Liver (tissue), 8 donors: ENCODE measurements at regions not wholly inside any gene's neighbourhood (a gene's known extent, or its start where the extent isn't known, plus 50 kb on each side); places are given as distances from the start of the nearest gene placed in this dataset.

ENCODE experiments used
- DNase-seq: peaks from one replicate; pipeline ENCODE4 v3.0.0-alpha.2; 2017; ENCODE audit warnings: low spot score
- H3K27ac ChIP-seq, 2 donors: one replicate each; pipeline ENCODE4 v1.7.0; 2013; ENCODE audit warnings: inconsistent platforms in 2 of 2, low read length in 2 of 2, control low read depth in 1 of 2, low read depth in 1 of 2, mild to moderate bottlenecking in 1 of 2
- H3K27me3 ChIP-seq, 4 donors: one replicate each; pipeline versions ENCODE4 v1.6.1 to v1.7.0; 2013; ENCODE audit warnings: low read length in 3 of 4, inconsistent platforms in 1 of 4, mild to moderate bottlenecking in 1 of 4, moderate library complexity in 1 of 4; ENCODE audit not compliant: control insufficient read depth in 4 of 4, insufficient read depth in 4 of 4
- H3K36me3 ChIP-seq, 4 donors: one replicate each; pipeline versions ENCODE4 v1.6.1 to v1.7.0; 2013; ENCODE audit warnings: low read length in 3 of 4, mild to moderate bottlenecking in 3 of 4, low read depth in 1 of 4, moderate library complexity in 1 of 4; ENCODE audit not compliant: control insufficient read depth in 4 of 4, insufficient read depth in 3 of 4
- H3K4me1 ChIP-seq, 4 donors: one replicate each; pipeline versions ENCODE4 v1.6.1 to v1.7.0; 2013; ENCODE audit warnings: low read length in 3 of 4, mild to moderate bottlenecking in 3 of 4, moderate library complexity in 1 of 4; ENCODE audit not compliant: control insufficient read depth in 4 of 4, insufficient read depth in 4 of 4
- H3K4me3 ChIP-seq, 3 donors: one replicate each; pipeline versions ENCODE4 v1.6.1 to v1.7.0; 2013; ENCODE audit warnings: low read length in 3 of 3, control low read depth in 1 of 3, low read depth in 1 of 3, mild to moderate bottlenecking in 1 of 3
- H3K9ac ChIP-seq, 2 donors: one replicate each; pipeline ENCODE4 v1.7.0; 2013; ENCODE audit warnings: low read length in 2 of 2, mild to moderate bottlenecking in 2 of 2, moderate library complexity in 2 of 2, control low read depth in 1 of 2, low read depth in 1 of 2
- H3K9me3 ChIP-seq, 4 donors: one replicate each; pipeline versions ENCODE4 v1.6.1 to v1.7.0; 2013; ENCODE audit warnings: low read length in 3 of 4; ENCODE audit not compliant: control insufficient read depth in 4 of 4
- FOXA2 ChIP-seq: IDR thresholded peaks from 2 replicates; pipeline ENCODE4 v1.6.1; 2016; ENCODE audit warnings: antibody characterized with exemption
- GABPA ChIP-seq, 2 donors: IDR thresholded peaks in 1 of 2; conservative IDR thresholded peaks in 1 of 2; 2 replicates each; pipeline ENCODE4 v1.6.1; 2016; ENCODE audit warnings: antibody characterized with exemption in 2 of 2, mild to moderate bottlenecking in 1 of 2, moderate library complexity in 1 of 2
- HNF4A ChIP-seq, 2 donors: conservative IDR thresholded peaks; 2 replicates each; pipeline ENCODE4 v1.6.1; 2016; ENCODE audit warnings: antibody characterized with exemption in 2 of 2, mild to moderate bottlenecking in 2 of 2
- HNF4G ChIP-seq: IDR thresholded peaks from 2 replicates; pipeline ENCODE4 v1.6.1; 2016; ENCODE audit warnings: antibody characterized with exemption
- JUND ChIP-seq, 2 donors: IDR thresholded peaks; 2 replicates each; pipeline ENCODE4 v1.6.1; 2016; ENCODE audit warnings: antibody characterized with exemption in 2 of 2
- NR2F2 ChIP-seq: IDR thresholded peaks from 2 replicates; pipeline ENCODE4 v1.6.1; 2016; ENCODE audit warnings: antibody characterized with exemption
- RAD21 ChIP-seq, 2 donors: IDR thresholded peaks; 2 replicates each; pipeline ENCODE4 v1.6.1; 2016; ENCODE audit warnings: antibody characterized with exemption in 2 of 2, mild to moderate bottlenecking in 2 of 2
- RXRA ChIP-seq, 2 donors: IDR thresholded peaks; 2 replicates each; pipeline ENCODE4 v1.6.1; 2017 to 2018; ENCODE audit warnings: antibody characterized with exemption in 2 of 2, mild to moderate bottlenecking in 1 of 2
- SP1 ChIP-seq: IDR thresholded peaks from 2 replicates; pipeline ENCODE4 v1.6.1; 2018; ENCODE audit warnings: antibody characterized with exemption, mild to moderate bottlenecking
- TAF1 ChIP-seq: conservative IDR thresholded peaks from 2 replicates; pipeline ENCODE4 v1.6.1; 2016; ENCODE audit warnings: antibody characterized with exemption, mild to moderate bottlenecking
- YY1 ChIP-seq: IDR thresholded peaks from 2 replicates; pipeline ENCODE4 v1.6.1; 2016; ENCODE audit warnings: antibody characterized with exemption, mild to moderate bottlenecking
- WGBS: extraction: QIAGEN DNeasy Blood & Tissue Kit; methylation state at CpG from one replicate; pipeline ENCODE4 v1.1.7; 2013; 5-methylcytosine and 5-hydroxymethylcytosine counted together
- TF ChIP-seq, protein P1 (sequence below): fragments of 150-350 bp; IDR thresholded peaks from 2 replicates; pipeline ENCODE4 v1.5.1; 2017; ENCODE audit warnings: improper control_type of control experiment, low read depth, low read length; ENCODE audit not compliant: missing input control
- TF ChIP-seq, protein P2 (sequence below): IDR thresholded peaks from 2 replicates; pipeline ENCODE4 v1.6.1; 2016; ENCODE audit warnings: antibody characterized with exemption
- TF ChIP-seq, protein P3 (sequence below): IDR thresholded peaks from 2 replicates; pipeline ENCODE4 v1.6.1; 2016; ENCODE audit warnings: antibody characterized with exemption, mild to moderate bottlenecking
- TF ChIP-seq, protein P4 (sequence below): IDR thresholded peaks from 2 replicates; pipeline ENCODE4 v1.6.1; 2016; ENCODE audit warnings: antibody characterized with exemption
- donor health status: healthy.
- donor health status: healthy.
- donor health status: healthy.
- donor health status: healthy.
- donor health status: healthy.

DNA sequence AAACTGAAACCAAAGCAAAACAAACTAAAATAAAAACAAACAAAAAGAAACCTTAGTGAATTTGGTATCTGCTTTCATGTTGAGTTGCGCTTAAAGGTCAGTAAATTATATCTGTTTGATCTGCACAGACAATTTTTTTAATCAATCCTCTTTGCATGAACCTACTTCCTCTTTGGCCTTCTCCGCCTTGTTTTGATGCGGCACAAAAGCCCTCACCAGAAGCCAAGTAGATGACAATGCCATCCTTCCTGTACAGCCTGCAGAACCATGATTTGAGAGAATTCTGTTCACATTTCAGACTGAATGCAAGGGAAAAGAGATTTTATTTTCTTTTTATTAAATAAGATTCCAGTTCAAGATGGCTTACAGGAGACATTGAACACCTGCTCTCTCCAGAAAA lies 473.6 kb upstream of the FTMT start (continued):
- TF ChIP-seq, protein P1, sequence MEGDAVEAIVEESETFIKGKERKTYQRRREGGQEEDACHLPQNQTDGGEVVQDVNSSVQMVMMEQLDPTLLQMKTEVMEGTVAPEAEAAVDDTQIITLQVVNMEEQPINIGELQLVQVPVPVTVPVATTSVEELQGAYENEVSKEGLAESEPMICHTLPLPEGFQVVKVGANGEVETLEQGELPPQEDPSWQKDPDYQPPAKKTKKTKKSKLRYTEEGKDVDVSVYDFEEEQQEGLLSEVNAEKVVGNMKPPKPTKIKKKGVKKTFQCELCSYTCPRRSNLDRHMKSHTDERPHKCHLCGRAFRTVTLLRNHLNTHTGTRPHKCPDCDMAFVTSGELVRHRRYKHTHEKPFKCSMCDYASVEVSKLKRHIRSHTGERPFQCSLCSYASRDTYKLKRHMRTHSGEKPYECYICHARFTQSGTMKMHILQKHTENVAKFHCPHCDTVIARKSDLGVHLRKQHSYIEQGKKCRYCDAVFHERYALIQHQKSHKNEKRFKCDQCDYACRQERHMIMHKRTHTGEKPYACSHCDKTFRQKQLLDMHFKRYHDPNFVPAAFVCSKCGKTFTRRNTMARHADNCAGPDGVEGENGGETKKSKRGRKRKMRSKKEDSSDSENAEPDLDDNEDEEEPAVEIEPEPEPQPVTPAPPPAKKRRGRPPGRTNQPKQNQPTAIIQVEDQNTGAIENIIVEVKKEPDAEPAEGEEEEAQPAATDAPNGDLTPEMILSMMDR: no peak
- TF ChIP-seq NR2F2 (no peak), HNF4A (conservative IDR thresholded peaks at IDR 0.05) (no peak)
- TF ChIP-seq, protein P2, sequence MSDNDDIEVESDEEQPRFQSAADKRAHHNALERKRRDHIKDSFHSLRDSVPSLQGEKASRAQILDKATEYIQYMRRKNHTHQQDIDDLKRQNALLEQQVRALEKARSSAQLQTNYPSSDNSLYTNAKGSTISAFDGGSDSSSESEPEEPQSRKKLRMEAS: no peak

DNA sequence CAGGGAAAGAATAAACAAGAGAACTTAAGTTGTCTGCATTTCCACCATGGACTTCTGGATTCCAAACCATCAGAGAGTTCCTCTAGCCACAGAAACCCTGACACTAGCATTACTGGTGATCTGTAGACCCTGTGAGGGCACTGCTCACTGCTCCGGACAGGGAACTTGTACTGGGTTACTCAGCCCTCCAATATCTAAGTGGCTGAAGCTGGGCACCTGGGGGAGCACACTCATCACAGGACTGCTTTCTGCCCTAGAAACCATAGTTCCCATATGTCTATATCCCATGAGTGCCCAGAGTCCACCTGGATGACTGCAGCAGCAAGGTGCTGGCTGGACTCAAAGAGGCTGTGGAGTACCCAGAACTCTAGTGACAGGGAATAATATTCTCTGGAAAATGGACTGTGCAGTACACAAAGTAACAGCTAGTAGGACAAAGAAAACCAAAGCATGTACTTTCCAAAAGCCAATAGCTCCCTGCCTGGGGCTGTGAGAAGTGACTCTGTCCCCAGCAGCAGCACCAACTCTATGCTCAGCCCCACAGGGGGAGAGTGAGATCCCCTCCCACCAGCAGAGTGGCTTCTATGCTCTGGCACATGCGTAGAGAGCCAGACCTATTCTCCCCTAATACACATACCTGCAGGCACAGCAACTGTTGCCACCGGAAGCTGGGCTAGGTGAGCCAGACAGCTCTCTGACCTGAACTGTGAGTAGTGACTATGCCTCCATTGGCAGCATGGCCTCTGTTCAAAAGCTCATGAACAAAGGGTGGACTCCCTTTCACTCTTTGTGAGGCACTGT lies 472.9 kb upstream of the FTMT start:
- no peaks in the 10 kb centered on the region for H3K27me3 ChIP-seq
- no peaks in the 10 kb centered on the region for H3K4me1 ChIP-seq
- no peak overlapping the region for H3K9ac ChIP-seq
- no peaks in the 10 kb centered on the region for H3K9me3 ChIP-seq
- 73% methylated on average over 3 of the region's 3 CpGs for WGBS
- no peak overlapping the region for H3K27ac ChIP-seq
- H3K36me3 ChIP-seq: no peaks in the 10 kb centered on the region
- no peak for DNase-seq
- no peak for TF ChIP-seq HNF4G
- no peak for TF ChIP-seq SP1
- TF ChIP-seq, protein P3, sequence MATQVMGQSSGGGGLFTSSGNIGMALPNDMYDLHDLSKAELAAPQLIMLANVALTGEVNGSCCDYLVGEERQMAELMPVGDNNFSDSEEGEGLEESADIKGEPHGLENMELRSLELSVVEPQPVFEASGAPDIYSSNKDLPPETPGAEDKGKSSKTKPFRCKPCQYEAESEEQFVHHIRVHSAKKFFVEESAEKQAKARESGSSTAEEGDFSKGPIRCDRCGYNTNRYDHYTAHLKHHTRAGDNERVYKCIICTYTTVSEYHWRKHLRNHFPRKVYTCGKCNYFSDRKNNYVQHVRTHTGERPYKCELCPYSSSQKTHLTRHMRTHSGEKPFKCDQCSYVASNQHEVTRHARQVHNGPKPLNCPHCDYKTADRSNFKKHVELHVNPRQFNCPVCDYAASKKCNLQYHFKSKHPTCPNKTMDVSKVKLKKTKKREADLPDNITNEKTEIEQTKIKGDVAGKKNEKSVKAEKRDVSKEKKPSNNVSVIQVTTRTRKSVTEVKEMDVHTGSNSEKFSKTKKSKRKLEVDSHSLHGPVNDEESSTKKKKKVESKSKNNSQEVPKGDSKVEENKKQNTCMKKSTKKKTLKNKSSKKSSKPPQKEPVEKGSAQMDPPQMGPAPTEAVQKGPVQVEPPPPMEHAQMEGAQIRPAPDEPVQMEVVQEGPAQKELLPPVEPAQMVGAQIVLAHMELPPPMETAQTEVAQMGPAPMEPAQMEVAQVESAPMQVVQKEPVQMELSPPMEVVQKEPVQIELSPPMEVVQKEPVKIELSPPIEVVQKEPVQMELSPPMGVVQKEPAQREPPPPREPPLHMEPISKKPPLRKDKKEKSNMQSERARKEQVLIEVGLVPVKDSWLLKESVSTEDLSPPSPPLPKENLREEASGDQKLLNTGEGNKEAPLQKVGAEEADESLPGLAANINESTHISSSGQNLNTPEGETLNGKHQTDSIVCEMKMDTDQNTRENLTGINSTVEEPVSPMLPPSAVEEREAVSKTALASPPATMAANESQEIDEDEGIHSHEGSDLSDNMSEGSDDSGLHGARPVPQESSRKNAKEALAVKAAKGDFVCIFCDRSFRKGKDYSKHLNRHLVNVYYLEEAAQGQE: no peak
- no peak for TF ChIP-seq NR2F2
- TF ChIP-seq GABPA (IDR thresholded peaks at IDR 0.05 in 1 of 2, conservative IDR thresholded peaks at IDR 0.05 in 1 of 2): no peak
- no peak overlapping the region for H3K4me3 ChIP-seq

DNA sequence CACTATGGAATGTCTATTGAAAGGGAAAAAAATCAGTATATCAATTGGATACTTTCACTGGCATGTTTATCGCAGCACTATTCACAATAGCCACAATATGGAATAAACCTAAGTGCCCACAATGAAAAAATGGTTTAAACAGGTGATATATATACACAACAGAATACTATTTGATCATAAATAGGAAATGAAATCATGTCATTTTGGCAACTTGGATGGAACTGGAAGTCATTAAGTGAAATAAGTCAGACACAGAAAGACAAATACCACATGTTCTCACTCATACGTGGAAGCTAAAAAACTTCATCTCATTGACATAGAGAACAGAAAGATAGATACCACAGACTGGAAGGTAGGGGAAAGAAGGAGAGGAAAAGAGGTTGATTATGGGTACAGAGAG lies 471.6 kb upstream of the FTMT start:
- no peak overlapping the region for H3K4me3 ChIP-seq
- no peak overlapping the region for H3K9ac ChIP-seq
- no peak for DNase-seq
- H3K36me3 ChIP-seq: no peaks in the 10 kb centered on the region
- H3K27me3 ChIP-seq: no peaks in the 10 kb centered on the region
- WGBS: 82% methylated on average over 2 of the region's 2 CpGs
- H3K27ac ChIP-seq: no peak overlapping the region
- no peaks in the 10 kb centered on the region for H3K4me1 ChIP-seq
- no peaks in the 10 kb centered on the region for H3K9me3 ChIP-seq
- TF ChIP-seq RXRA (IDR thresholded peaks at IDR 0.05): no peak
- TF ChIP-seq, protein P3: no peak
- no peak for TF ChIP-seq JUND (IDR thresholded peaks at IDR 0.05)
- no peak for TF ChIP-seq FOXA2
- TF ChIP-seq RAD21 (IDR thresholded peaks at IDR 0.05): no peak
- TF ChIP-seq HNF4A (conservative IDR thresholded peaks at IDR 0.05): no peak
- no peak for TF ChIP-seq SP1
- TF ChIP-seq, protein P4, sequence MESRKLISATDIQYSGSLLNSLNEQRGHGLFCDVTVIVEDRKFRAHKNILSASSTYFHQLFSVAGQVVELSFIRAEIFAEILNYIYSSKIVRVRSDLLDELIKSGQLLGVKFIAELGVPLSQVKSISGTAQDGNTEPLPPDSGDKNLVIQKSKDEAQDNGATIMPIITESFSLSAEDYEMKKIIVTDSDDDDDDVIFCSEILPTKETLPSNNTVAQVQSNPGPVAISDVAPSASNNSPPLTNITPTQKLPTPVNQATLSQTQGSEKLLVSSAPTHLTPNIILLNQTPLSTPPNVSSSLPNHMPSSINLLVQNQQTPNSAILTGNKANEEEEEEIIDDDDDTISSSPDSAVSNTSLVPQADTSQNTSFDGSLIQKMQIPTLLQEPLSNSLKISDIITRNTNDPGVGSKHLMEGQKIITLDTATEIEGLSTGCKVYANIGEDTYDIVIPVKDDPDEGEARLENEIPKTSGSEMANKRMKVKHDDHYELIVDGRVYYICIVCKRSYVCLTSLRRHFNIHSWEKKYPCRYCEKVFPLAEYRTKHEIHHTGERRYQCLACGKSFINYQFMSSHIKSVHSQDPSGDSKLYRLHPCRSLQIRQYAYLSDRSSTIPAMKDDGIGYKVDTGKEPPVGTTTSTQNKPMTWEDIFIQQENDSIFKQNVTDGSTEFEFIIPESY: no peak
- TF ChIP-seq TAF1: no peak
- TF ChIP-seq, protein P2: no peak
- TF ChIP-seq, protein P1: no peak
- TF ChIP-seq HNF4G: no peak
- TF ChIP-seq YY1: no peak
